ACC112 (cell line): ENCODE measurements at regions not wholly inside any gene's neighbourhood (a gene's known extent, or its start where the extent isn't known, plus 50 kb on each side); places are given as distances from the start of the nearest gene placed in this dataset.
A peak's percentile ranks its signal among the peaks of the same experiment; 100 is the strongest.

ENCODE experiments used
- H2AFZ ChIP-seq: fragments of 200-600 bp; sonication (generic); one replicate; pipeline ENCODE4 v1.6.0; 2017; ENCODE audit warnings: antibody characterized with exemption, low read length; ENCODE audit not compliant: unreplicated experiment
- H3K27ac ChIP-seq: fragments of 200-600 bp; sonication (generic); 2 replicates; pipeline ENCODE4 v1.5.1; 2014; ENCODE audit warnings: low read depth, mild to moderate bottlenecking, antibody characterized with exemption, low read length, moderate library complexity
- H3K27me3 ChIP-seq: fragments of 200-600 bp; sonication (generic); 2 replicates; pipeline ENCODE4 v1.6.1; 2014; ENCODE audit warnings: mild to moderate bottlenecking, antibody characterized with exemption, low read length, moderate library complexity, mixed read lengths; ENCODE audit not compliant: insufficient read depth
- H3K36me3 ChIP-seq: fragments of 200-600 bp; sonication (generic); 2 replicates; pipeline ENCODE4 v1.6.1; 2016; ENCODE audit warnings: mild to moderate bottlenecking, antibody characterized with exemption, low read length, moderate library complexity, mixed read lengths; ENCODE audit not compliant: insufficient read depth
- H3K4me1 ChIP-seq: fragments of 200-600 bp; sonication (generic); one replicate; pipeline ENCODE4 v1.6.1; 2016; ENCODE audit warnings: low read length, mixed read lengths; ENCODE audit not compliant: insufficient read depth, unreplicated experiment, control insufficient read depth
- H3K4me3 ChIP-seq: fragments of 200-600 bp; sonication (generic); 2 replicates; pipeline ENCODE4 v1.5.1; 2014; ENCODE audit warnings: mild to moderate bottlenecking, low read depth, low read length
- H3K79me2 ChIP-seq: fragments of 200-600 bp; sonication (generic); one replicate; pipeline ENCODE4 v1.6.0; 2016; ENCODE audit warnings: low read length; ENCODE audit not compliant: control insufficient read depth, unreplicated experiment, insufficient read depth

DNA sequence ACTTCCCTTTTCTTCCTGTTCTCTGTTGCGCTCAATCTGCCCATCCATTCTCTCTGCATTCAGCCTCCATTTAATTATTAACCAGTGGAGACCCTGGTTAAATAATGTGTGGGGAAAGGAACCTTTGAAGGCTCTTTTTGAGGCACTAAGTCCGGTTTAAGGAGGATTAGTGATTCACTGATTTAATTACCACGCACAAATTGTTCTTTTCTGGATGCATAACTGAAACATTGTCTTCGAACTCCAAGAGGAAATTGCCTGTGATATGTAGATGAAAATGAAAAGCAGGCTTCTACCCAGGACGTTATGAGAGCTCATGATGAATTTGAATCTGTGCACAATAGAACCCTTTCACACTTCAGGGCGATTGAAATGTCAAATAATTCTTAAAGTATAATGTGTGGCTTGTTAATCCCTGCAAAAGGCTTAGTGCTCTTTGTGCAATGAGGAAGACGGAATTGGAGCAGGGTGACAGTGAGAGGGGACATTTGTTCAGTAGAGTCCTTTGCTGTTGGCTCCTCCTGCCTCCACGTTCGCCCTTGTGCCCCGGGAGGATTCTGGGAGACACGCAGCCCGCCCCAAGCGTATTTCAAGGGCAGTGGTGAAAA, 51.1 kb upstream of the ZNF236 start:
- H2AFZ ChIP-seq = no peak overlapping the region
- no peaks in the 10 kb centered on the region for H3K36me3 ChIP-seq
- H3K27me3 ChIP-seq = peaks cover 46% of the 10 kb centered on the region
- H3K27ac ChIP-seq = no peak overlapping the region
- no peak overlapping the region for H3K4me3 ChIP-seq
- no peaks in the 10 kb centered on the region for H3K4me1 ChIP-seq
- no peaks in the 10 kb centered on the region for H3K79me2 ChIP-seq

DNA sequence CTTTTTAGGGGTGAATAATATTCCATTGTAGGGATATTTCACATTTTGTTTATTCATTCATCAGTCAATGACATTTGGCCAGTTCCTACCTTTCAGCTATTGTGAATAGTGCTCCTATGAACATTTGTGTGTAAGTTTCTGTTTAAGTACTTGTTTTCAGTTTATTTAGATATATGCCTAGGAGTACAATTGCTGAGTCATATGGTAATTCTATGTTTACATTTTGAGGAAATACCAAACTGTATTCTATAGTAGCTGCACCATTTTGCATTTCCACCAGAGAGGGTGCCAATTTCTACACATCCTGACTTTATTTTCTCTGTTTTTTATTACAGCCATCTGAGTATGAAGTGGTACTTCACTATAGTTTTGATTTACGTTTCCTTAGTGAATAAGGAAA, 54.4 kb upstream of the ZNF236 start:
- Histone ChIP-seq H3K79me2 (no peaks in the 10 kb centered on the region), H3K27me3 (peaks cover 42% of the 10 kb centered on the region), H3K4me1 (no peaks in the 10 kb centered on the region), H3K27ac (no peak overlapping the region), H2AFZ (no peak overlapping the region), H3K4me3 (no peak overlapping the region), H3K36me3 (no peaks in the 10 kb centered on the region)

DNA sequence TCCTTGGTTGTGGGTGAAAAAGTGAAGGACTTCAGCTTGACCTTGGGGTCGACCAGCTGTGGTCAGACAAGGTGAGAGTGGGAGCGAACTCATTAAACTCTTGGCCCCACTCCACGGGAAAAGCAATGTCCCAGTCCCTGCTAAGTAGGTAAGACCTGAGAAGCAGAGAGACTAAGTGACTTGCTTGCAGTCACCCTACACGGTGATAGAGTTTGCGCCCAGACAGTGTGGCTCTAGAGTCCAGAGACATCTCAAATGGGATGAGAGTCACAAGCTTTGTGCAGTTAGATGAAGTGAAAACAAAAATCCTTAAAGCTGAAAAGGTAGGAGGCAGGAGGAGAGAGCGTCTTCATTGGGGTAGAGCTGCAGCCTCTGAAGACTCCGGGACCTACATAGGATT, 55.9 kb upstream of the ZNF236 start:
- H3K27me3 ChIP-seq = peaks cover 34% of the 10 kb centered on the region; the same call in 1 of the 2 replicates
- H3K4me3 ChIP-seq = no peak overlapping the region

DNA sequence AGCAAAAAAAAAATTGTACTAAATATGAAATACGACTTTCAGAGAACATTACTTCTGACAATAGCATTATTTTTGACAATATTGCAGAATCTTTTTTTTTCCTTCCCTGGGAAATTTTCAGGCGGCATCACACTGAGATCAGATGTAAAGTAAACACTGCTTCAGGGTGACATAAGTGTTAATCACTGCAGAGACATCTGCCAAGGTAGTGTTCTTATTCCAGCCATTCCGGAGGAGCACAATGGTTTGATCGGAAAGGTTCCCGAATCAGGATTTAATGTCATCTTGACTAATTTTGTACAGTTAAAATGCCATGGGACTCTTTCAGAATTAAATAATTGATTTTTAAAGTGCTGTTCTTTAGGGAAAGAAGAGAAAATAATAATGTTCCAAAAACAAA, 56.7 kb upstream of the ZNF236 start:
- Histone ChIP-seq H3K79me2 (no peaks in the 10 kb centered on the region), H3K27me3 (peaks cover 26% of the 10 kb centered on the region; the same call in 1 of the 2 replicates), H3K4me1 (no peaks in the 10 kb centered on the region)

More for the DNA sequence above, 55.9 kb upstream of the ZNF236 start:
- H3K79me2 ChIP-seq = no peaks in the 10 kb centered on the region
- no peaks in the 10 kb centered on the region for H3K4me1 ChIP-seq
- H2AFZ ChIP-seq = no peak overlapping the region
- H3K27ac ChIP-seq = no peak overlapping the region
- no peaks in the 10 kb centered on the region for H3K36me3 ChIP-seq

DNA sequence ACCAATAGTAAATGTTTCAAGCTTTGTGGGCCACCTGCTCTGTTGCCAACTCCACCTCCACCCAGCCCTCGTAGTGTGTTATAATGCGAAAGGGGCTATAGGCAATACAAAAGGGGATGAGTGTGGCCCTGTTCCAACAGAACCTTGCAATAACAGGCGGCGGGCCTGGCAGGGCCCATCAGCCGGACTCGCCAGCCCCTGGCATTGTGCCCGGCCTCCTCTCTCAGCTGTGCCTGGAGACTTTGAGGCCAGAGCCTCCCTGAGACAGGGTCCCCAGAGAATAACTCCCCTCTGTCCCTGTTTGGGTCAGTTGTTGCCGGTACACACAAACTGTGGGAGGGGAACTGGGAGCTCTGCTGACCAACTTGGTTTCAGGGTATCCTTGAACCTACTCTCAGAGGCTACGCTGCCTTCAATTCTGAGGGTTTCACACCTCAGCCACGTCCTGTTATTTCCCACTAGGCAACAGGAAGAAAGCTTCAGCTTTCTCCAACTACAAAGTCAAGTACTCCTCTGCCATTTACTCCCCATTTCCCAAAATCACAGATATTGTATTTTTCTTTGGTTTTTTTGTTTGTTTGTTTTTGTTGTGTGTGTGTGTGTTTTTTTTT, 58.0 kb upstream of the ZNF236 start:
- Histone ChIP-seq H2AFZ (no peak overlapping the region), H3K4me1 (no peaks in the 10 kb centered on the region), H3K79me2 (no peaks in the 10 kb centered on the region), H3K4me3 (no peak overlapping the region), H3K27ac (no peak overlapping the region), H3K27me3 (0 out of 2 replicates have a peak, but pooled peaks cover 15% of the 10 kb centered on the region), H3K36me3 (no peaks in the 10 kb centered on the region)

More for the DNA sequence above, 56.7 kb upstream of the ZNF236 start:
- H3K27ac ChIP-seq = no peak overlapping the region
- H3K36me3 ChIP-seq = no peaks in the 10 kb centered on the region
- H3K4me3 ChIP-seq = no peak overlapping the region
- H2AFZ ChIP-seq = no peak overlapping the region

DNA sequence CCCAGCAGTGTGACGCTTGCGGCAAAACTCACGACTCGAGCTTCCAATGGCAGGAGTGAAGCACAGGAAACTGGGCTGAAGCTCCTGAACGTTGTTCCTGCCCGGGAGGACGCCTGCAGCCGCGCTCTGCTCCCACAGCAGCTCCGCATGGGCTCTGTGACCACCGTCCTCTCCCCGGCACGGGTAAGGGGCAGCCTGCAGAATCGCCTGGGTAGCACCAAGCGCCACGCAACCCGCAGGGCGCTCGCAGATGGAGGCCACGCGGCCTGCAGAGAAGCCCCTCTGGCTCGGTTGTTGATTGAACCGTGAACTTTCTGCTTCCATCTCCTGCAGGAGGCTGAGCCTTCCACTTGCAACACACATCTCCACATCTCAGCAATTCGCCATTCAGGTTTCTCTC, 63.3 kb upstream of the ZNF236 start:
- no peak overlapping the region for H2AFZ ChIP-seq
- H3K4me1 ChIP-seq = peaks cover 3% of the 10 kb centered on the region
- no peaks in the 10 kb centered on the region for H3K79me2 ChIP-seq
- no peaks in the 10 kb centered on the region for H3K27me3 ChIP-seq
- no peak overlapping the region for H3K4me3 ChIP-seq
- no peaks in the 10 kb centered on the region for H3K36me3 ChIP-seq
- H3K27ac ChIP-seq = no peak overlapping the region

DNA sequence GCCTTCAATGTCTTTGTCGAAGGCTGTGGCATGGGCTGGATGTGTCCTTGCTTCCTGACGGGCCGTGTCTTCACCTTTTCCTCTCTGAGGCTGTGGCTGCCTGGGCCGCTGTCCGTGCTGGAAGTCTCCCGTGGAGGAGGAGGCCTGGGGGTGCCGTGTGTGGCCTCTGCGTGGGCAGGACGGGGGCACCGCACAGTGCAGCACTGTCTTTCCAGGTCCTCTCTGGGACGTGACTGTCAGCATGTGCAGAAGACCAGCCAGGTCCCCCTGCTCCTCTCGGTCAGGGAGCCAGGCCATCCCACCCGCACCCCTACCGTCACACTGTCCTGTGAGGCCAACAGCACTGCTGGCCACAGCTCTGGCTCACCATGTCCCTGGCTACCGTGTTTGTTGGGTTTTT, 64.4 kb upstream of the ZNF236 start:
- H3K79me2 ChIP-seq = no peaks in the 10 kb centered on the region
- no peak overlapping the region for H2AFZ ChIP-seq
- H3K27me3 ChIP-seq = no peaks in the 10 kb centered on the region
- H3K4me1 ChIP-seq = peaks cover 3% of the 10 kb centered on the region
- H3K4me3 ChIP-seq = no peak overlapping the region
- H3K27ac ChIP-seq = no peak overlapping the region
- no peaks in the 10 kb centered on the region for H3K36me3 ChIP-seq

DNA sequence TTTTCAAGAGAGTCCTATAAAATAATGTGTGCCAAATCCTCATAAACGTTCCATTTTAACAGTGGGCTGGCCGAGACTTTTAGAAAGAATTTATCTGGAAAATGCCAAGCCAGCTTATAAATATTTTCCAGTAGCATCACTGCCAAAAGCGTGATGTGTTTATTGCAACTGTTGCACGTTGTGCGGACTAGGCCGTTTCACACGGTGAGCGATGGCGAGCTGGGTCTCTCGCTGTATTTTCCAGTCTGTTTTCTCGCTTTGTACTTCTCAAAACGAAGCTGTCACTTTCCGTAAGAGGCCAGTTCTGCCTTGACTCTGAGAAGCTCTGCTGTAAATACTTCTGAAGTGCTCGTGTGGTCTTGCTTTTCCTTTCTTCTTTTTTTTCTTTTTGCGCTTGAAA, 65.0 kb upstream of the ZNF236 start:
- Histone ChIP-seq H3K4me1 (peaks cover 3% of the 10 kb centered on the region), H3K36me3 (no peaks in the 10 kb centered on the region), H3K4me3 (no peak overlapping the region), H3K27ac (no peak overlapping the region), H3K27me3 (no peaks in the 10 kb centered on the region), H3K79me2 (no peaks in the 10 kb centered on the region), H2AFZ (peak overlapping the region; percentile 87)

DNA sequence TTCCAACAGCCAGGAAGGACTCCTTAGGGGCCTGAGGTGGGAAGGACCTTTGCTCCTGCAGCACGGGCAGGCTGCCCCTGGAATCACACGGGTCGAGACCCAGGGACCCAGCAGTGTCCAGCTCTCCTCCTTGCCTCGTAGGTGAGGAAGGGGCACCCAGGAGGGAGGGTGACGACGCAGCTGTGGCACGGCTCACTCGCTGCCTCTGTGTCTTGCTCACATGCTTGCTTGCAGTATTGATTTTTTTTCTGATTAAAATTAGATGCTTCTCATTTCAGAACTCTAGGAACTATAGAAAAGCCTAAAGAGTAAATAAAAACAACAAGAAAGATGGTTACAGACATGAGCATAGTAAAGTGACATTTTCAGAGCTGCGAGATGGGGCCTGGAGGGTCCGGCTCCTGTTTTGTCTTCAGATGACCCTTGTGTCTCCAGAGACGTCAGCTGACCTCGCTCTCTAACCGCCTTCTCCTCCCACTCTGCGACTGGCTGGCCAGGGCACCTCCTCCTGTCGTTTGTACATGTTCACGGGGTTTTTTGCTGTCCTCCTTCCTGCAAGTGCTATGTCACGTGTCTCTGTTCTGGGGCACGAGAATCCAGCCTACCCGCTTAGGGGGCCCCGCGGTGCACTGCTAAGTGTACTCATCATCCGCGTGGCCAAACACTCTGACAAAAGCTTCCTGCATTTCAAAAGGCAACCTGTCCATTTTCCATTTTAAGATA, 65.7 kb upstream of the ZNF236 start:
- H2AFZ ChIP-seq = peak overlapping the region; percentile 87
- peaks cover 3% of the 10 kb centered on the region for H3K4me1 ChIP-seq
- H3K27me3 ChIP-seq = no peaks in the 10 kb centered on the region
- H3K27ac ChIP-seq = no peak overlapping the region
- no peaks in the 10 kb centered on the region for H3K79me2 ChIP-seq
- H3K36me3 ChIP-seq = no peaks in the 10 kb centered on the region
- peak overlapping the region; percentile 28; the same call in 1 of the 2 replicates for H3K4me3 ChIP-seq

DNA sequence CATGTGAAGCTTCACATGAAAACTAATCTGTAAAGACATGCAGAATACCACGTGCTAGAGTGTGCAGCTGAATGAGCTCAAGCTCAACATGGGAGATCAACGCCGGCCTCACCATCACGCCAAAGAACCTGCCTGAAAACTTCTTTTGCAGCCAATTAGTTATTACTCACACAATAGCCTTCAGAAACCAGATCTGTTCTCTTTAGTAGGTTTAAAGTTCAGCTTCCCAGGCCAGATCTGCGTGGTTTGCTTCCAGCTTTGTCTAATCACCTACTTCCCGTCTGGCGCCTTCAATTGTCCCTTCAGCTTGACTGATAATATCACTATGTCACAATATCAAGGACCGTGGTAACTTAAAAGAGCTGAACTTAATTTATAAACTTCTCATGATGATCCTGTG, 68.0 kb upstream of the ZNF236 start:
- Histone ChIP-seq H3K4me3 (no peak overlapping the region), H3K36me3 (no peaks in the 10 kb centered on the region), H3K4me1 (peaks cover 3% of the 10 kb centered on the region), H3K27ac (no peak overlapping the region), H2AFZ (no peak overlapping the region), H3K27me3 (no peaks in the 10 kb centered on the region), H3K79me2 (no peaks in the 10 kb centered on the region)

DNA sequence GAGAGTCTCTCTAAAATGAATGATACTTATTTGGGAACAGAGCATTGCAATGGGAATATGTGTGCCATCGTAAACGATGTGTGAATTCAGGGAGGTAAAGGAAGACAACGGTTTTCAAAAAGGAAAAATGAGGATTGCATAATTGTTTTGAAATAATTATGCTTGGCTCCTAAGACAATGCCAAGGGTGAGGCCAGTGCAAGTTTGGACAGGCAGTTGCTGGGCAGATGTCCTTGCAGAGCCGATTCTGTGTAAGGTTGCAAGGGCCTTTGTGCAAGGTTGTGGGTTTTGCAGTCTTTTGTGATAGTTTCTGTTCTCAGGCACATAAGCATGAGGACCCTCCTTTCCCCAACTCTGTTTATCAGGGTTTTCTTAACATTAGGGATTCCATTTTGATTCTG, 70.0 kb upstream of the ZNF236 start:
- Histone ChIP-seq H3K36me3 (no peaks in the 10 kb centered on the region), H3K4me3 (no peak overlapping the region), H2AFZ (no peak overlapping the region)

More for the DNA sequence above, 70.0 kb upstream of the ZNF236 start:
- Histone ChIP-seq H3K27me3 (no peaks in the 10 kb centered on the region), H3K79me2 (no peaks in the 10 kb centered on the region), H3K4me1 (peaks cover 3% of the 10 kb centered on the region), H3K27ac (no peak overlapping the region)
